Upper lobe of left lung (tissue), 4 donors: ENCODE measurements at regions not wholly inside any gene's neighbourhood (a gene's known extent, or its start where the extent isn't known, plus 50 kb on each side); places are given as distances from the start of the nearest gene placed in this dataset.

Experiments
- CTCF ChIP-seq, 6 experiments: fragments of 450-650 bp in 4 of 6; fragments of 200-600 bp in 2 of 6; sonication (generic) in 2 of 6; IDR thresholded peaks; one replicate each; pipeline ENCODE4 v1.5.1; 2016 to 2019; ENCODE audit warnings: antibody characterized with exemption in 6 of 6
- POLR2A ChIP-seq, 4 donors: fragments of 450-650 bp; IDR thresholded peaks; one replicate each; pipeline ENCODE4 v1.5.1; 2016 to 2017; ENCODE audit warnings: antibody characterized with exemption in 4 of 4, mild to moderate bottlenecking in 2 of 4

- TF ChIP-seq CTCF (IDR thresholded peaks at IDR 0.05) (no peak), POLR2A (IDR thresholded peaks at IDR 0.05) (no peak)
Measured at GRCh38 chr10:128751851-128752250, 625.6 kb upstream of the MKI67 start.
